ENCODE measurements at regions not wholly inside any gene's neighbourhood (a gene's known extent, or its start where the extent isn't known, plus 50 kb on each side); places are given as distances from the start of the nearest gene placed in this dataset.
"Not testable (repeated sequence)": the region's sequence is repeated elsewhere in the genome, so short reads cannot be mapped to it uniquely, and the experiment has no call there.

DNA sequence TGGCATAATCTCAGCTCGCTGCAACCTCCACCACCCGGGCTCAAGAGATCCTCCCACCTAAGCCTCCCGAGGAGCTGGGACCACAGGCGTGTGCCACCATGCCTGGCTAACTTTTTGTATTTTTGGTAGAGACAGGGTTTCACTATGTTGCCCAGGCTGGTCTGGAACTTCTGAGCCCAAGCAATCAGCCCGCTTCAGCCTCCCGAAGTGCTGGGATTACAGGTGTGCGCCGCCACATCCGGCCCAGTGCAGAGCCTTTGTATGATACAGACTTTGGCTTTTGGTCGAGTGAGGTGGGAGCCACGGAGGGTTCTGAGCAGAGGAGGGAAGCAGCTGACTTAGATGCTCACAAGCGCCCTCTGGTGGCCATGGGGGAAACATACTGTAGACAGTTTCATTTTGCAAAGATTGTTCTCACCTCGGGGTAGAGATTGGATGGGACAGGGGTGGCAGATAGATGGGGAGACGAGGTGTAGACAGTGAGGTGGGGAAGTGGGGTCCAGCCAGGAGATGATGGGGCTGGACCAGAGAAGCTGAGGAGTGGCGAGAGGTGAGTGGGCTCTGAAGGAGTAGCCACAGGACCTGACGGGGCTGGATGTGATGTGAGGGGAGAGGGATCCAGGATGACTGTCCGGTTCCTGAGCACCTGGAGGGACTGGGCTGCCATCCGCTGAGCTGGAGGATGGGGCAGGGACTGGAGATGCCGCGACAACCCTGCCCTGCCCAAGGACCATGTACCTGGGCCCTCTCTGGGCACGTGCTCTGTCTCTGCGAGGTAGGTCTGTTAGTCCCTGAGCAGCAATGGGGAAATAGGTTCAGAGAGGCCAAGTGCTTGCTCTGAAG lies 105.1 kb downstream of the CRLF3 start:
- DNase-seq = peak; percentile 64
- H3K9ac ChIP-seq; H3K4me2 ChIP-seq; H3K9me3 ChIP-seq; H2AFZ ChIP-seq (ENCODE audit: low read depth); H3F3A ChIP-seq (replicated peaks; ENCODE audit: insufficient read depth); H3K4me1 ChIP-seq (ENCODE audit: control insufficient read depth in 1 of 2, insufficient read depth in 2 of 2, low read depth in 1 of 2, low read length in 1 of 2); H3K9me2 ChIP-seq; H3K27me3 ChIP-seq (ENCODE audit: insufficient read depth); H3K4me3 ChIP-seq (ENCODE audit: low read depth in 2 of 2, low read length in 1 of 2); H3K36me3 ChIP-seq (replicated peaks in 1 of 2; ENCODE audit: control insufficient read depth in 1 of 2, insufficient read depth in 2 of 2, low read length in 1 of 2); POLR2A ChIA-PET; H3K27ac ChIP-seq (ENCODE audit: low read depth in 2 of 2, low read length in 1 of 2): not testable (repeated sequence)
- Histone ChIP-seq H3K79me2 (ENCODE audit: insufficient read depth) (peaks cover 95% of the 10 kb centered on the region), H4K20me1 (ENCODE audit: insufficient read depth) (peaks cover 83% of the 10 kb centered on the region)
- WGBS (ENCODE audit: low lambda C conversion rate) = 66% methylated on average over 18 of the region's 22 CpGs
- TF ChIP-seq SMC3 (IDR thresholded peaks at IDR 0.05; ENCODE audit: low read depth, low read length) (peak; percentile 27; the same call in 1 of the 2 replicates), CTCF (IDR thresholded peaks at IDR 0.05) (peak; percentile 72), RAD21 (IDR thresholded peaks at IDR 0.05; ENCODE audit: low read length) (peak; percentile 38)
- CTCF ChIA-PET = interaction anchor here (0.7 to 1.2 kb wide), 3 partner anchors 10 to 282 kb away, joined by 3 read pairs; no protein-coding TSS in a partner anchor

- CTCF ChIA-PET = interaction anchor here (0.7 to 1.2 kb wide), 3 partner anchors 11 to 281 kb away, joined by 3 read pairs; no protein-coding TSS in a partner anchor
- POLR2A ChIA-PET; H3K9me3 ChIP-seq; H3K9me2 ChIP-seq; DNase-seq; H2AFZ ChIP-seq (ENCODE audit: low read depth); H3K27ac ChIP-seq (ENCODE audit: low read depth in 2 of 2, low read length in 1 of 2); H3F3A ChIP-seq (replicated peaks; ENCODE audit: insufficient read depth); H3K4me3 ChIP-seq (ENCODE audit: low read depth in 2 of 2, low read length in 1 of 2); H3K36me3 ChIP-seq (replicated peaks in 1 of 2; ENCODE audit: control insufficient read depth in 1 of 2, insufficient read depth in 2 of 2, low read length in 1 of 2); H3K27me3 ChIP-seq (ENCODE audit: insufficient read depth); H3K4me2 ChIP-seq; H3K4me1 ChIP-seq (ENCODE audit: control insufficient read depth in 1 of 2, insufficient read depth in 2 of 2, low read depth in 1 of 2, low read length in 1 of 2); H3K9ac ChIP-seq: not testable (repeated sequence)
- Histone ChIP-seq H3K79me2 (ENCODE audit: insufficient read depth) (peaks cover 96% of the 10 kb centered on the region), H4K20me1 (ENCODE audit: insufficient read depth) (peaks cover 88% of the 10 kb centered on the region)
- WGBS (ENCODE audit: low lambda C conversion rate) = 94% methylated on average over 8 of the region's 8 CpGs
Measured at GRCh38 chr17:30718691-30719090, 105.8 kb downstream of the CRLF3 start.

DNA sequence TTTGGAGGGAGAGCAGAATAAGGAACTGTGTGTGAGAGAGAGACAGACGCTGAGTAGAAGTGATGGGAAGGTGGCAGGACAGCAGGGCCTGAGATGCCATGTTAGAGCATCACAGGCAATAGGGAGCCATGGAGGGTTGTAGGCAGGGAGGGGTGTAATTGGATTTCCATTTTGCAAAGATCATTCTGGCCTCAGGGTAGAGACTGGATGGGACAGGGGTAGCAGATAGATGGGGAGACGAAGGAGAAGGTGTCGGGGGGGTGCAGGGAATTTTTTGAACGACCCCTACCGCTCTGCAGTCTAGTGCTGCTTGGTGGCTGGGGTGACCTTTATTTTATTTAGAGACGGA lies 106.4 kb downstream of the CRLF3 start:
- H3K27me3 ChIP-seq (ENCODE audit: insufficient read depth); POLR2A ChIA-PET; H3K9me3 ChIP-seq; H3K4me3 ChIP-seq (ENCODE audit: low read depth in 2 of 2, low read length in 1 of 2); H3K9ac ChIP-seq; H3K4me2 ChIP-seq; CTCF ChIA-PET; H3F3A ChIP-seq (replicated peaks; ENCODE audit: insufficient read depth); H3K4me1 ChIP-seq (ENCODE audit: control insufficient read depth in 1 of 2, insufficient read depth in 2 of 2, low read depth in 1 of 2, low read length in 1 of 2); H3K36me3 ChIP-seq (replicated peaks in 1 of 2; ENCODE audit: control insufficient read depth in 1 of 2, insufficient read depth in 2 of 2, low read length in 1 of 2); DNase-seq; H3K27ac ChIP-seq (ENCODE audit: low read depth in 2 of 2, low read length in 1 of 2); H2AFZ ChIP-seq (ENCODE audit: low read depth); H3K9me2 ChIP-seq: not testable (repeated sequence)
- WGBS (ENCODE audit: low lambda C conversion rate) = 96% methylated on average over 6 of the region's 6 CpGs
- peaks cover 96% of the 10 kb centered on the region for H3K79me2 ChIP-seq (ENCODE audit: insufficient read depth)
- H4K20me1 ChIP-seq (ENCODE audit: insufficient read depth) = peaks cover 95% of the 10 kb centered on the region
